8988T (cell line): ENCODE measurements at regions not wholly inside any gene's neighbourhood (a gene's known extent, or its start where the extent isn't known, plus 50 kb on each side); places are given as distances from the start of the nearest gene placed in this dataset.
"Not testable (repeated sequence)": the region's sequence is repeated elsewhere in the genome, so short reads cannot be mapped to it uniquely, and the experiment has no call there.

ENCODE experiments used
- DNase-seq: peaks from one replicate; pipeline ENCODE4 v3.0.0; 2011

GRCh38 chr6:140039364-140039763, 664.9 kb upstream of the CITED2 start:
- DNase-seq: no peak

GRCh38 chr6:140036196-140036595, 661.7 kb upstream of the CITED2 start:
- no peak for DNase-seq

- DNase-seq: no peak
Measured at GRCh38 chr6:140032189-140032588, 657.7 kb upstream of the CITED2 start.

GRCh38 chr6:140029551-140029950, 655.1 kb upstream of the CITED2 start:
- no peak for DNase-seq

- no peak for DNase-seq
Measured at GRCh38 chr6:140027219-140027618, 652.8 kb upstream of the CITED2 start.

- DNase-seq: no peak
Measured at GRCh38 chr6:140026546-140026945, 652.1 kb upstream of the CITED2 start.

GRCh38 chr6:140025171-140025570, 650.7 kb upstream of the CITED2 start:
- DNase-seq: no peak

- DNase-seq: no peak
Measured at GRCh38 chr6:140020207-140020791, 645.9 kb upstream of the CITED2 start.

GRCh38 chr6:140018588-140018987, 644.1 kb upstream of the CITED2 start:
- no peak for DNase-seq

GRCh38 chr6:140017470-140017869, 643.0 kb upstream of the CITED2 start:
- DNase-seq: no peak

- DNase-seq: no peak
Measured at GRCh38 chr6:140012150-140012549, 637.7 kb upstream of the CITED2 start.

GRCh38 chr6:140011537-140011936, 637.1 kb upstream of the CITED2 start:
- DNase-seq: no peak

GRCh38 chr6:140009286-140009685, 634.8 kb upstream of the CITED2 start:
- no peak for DNase-seq

- no peak for DNase-seq
Measured at GRCh38 chr6:140007525-140007924, 633.1 kb upstream of the CITED2 start.

GRCh38 chr6:140003217-140003616, 628.8 kb upstream of the CITED2 start:
- no peak for DNase-seq

- DNase-seq: no peak
Measured at GRCh38 chr6:140002396-140003022, 628.1 kb upstream of the CITED2 start.

GRCh38 chr6:140001821-140002341, 627.4 kb upstream of the CITED2 start:
- no peak for DNase-seq

- DNase-seq: no peak
Measured at GRCh38 chr6:140001005-140001404, 626.6 kb upstream of the CITED2 start.

GRCh38 chr6:139999661-140000060, 625.2 kb upstream of the CITED2 start:
- not testable (repeated sequence) for DNase-seq

- DNase-seq: not testable (repeated sequence)
Measured at GRCh38 chr6:139998478-139998877, 624.0 kb upstream of the CITED2 start.

- DNase-seq: peak; percentile 16
Measured at GRCh38 chr6:139996253-139996834, 621.9 kb upstream of the CITED2 start.

GRCh38 chr6:139994998-139995397, 620.5 kb upstream of the CITED2 start:
- no peak for DNase-seq

GRCh38 chr6:139990856-139991465, 616.5 kb upstream of the CITED2 start:
- DNase-seq: no peak
